PC-9 (cell line): ENCODE measurements at regions not wholly inside any gene's neighbourhood (a gene's known extent, or its start where the extent isn't known, plus 50 kb on each side); places are given as distances from the start of the nearest gene placed in this dataset.

Experiments
- BruUV-seq: library from RNA; stranded (reverse); fragments of 400-500 nt; replicated peaks from 2 replicates; lab custom pipeline; 2021; lab: Mats Ljungman, UMichigan
- CTCF ChIA-PET: fragments of 300-600 bp; sonication (Branson Sonifier 250); formaldehyde crosslinking; loops from one replicate; lab custom pipeline; 2022; ENCODE audit warnings: antibody characterized with exemption; lab: Charles Lee
- POLR2A ChIA-PET: fragments of 300-600 bp; sonication (Branson Sonifier 250); formaldehyde crosslinking; loops from one replicate; lab custom pipeline; 2022; ENCODE audit warnings: antibody characterized with exemption; ENCODE audit not compliant: unreplicated experiment; lab: Charles Lee
- DNase-seq, 2 experiments: peaks; one replicate each; pipeline versions ENCODE4 v3.0.0 to v3.0.0-alpha.2; 2015 to 2022; ENCODE audit warnings: mixed read lengths in 1 of 2
- H2AFZ ChIP-seq: fragments of 200-600 bp; sonication (generic); 2 replicates; pipeline ENCODE4 v1.8.1; 2017; ENCODE audit warnings: antibody characterized with exemption
- H3F3A ChIP-seq: fragments of 200-600 bp; sonication (generic); 2 replicates; pipeline ENCODE4 v1.8.1; 2017; ENCODE audit warnings: antibody characterized with exemption, mild to moderate bottlenecking, low read depth; ENCODE audit not compliant: insufficient read depth
- H3K27ac ChIP-seq: fragments of 200-600 bp; sonication (generic); 2 replicates; pipeline ENCODE4 v1.6.1; 2016; ENCODE audit warnings: mixed run types
- H3K27me3 ChIP-seq: fragments of 200-600 bp; sonication (generic); 2 replicates; pipeline ENCODE4 v1.6.1; 2016; ENCODE audit warnings: low read depth, mixed run types; ENCODE audit not compliant: insufficient read depth
- H3K36me3 ChIP-seq: fragments of 200-600 bp; sonication (generic); 2 replicates; pipeline ENCODE4 v1.6.1; 2016; ENCODE audit warnings: low read depth, mixed run types
- H3K4me1 ChIP-seq: fragments of 200-600 bp; sonication (generic); replicated peaks from 2 replicates; pipeline ENCODE4 v1.6.1; 2016; ENCODE audit warnings: mixed run types; ENCODE audit not compliant: insufficient read depth
- H3K4me2 ChIP-seq: fragments of 200-600 bp; sonication (generic); 2 replicates; pipeline ENCODE4 v1.6.1; 2017; ENCODE audit warnings: mixed run types
- H3K4me3 ChIP-seq: fragments of 200-600 bp; sonication (generic); 2 replicates; pipeline ENCODE4 v1.6.1; 2016; ENCODE audit warnings: mixed run types
- H3K79me2 ChIP-seq: fragments of 200-600 bp; sonication (generic); 2 replicates; pipeline ENCODE4 v1.6.1; 2017; ENCODE audit warnings: low read depth, mixed run types
- H3K9me2 ChIP-seq: fragments of 200-600 bp; sonication (generic); 2 replicates; pipeline ENCODE4 v1.8.1; 2017; ENCODE audit warnings: mild to moderate bottlenecking; ENCODE audit not compliant: insufficient read depth
- H3K9me3 ChIP-seq: fragments of 200-600 bp; sonication (generic); 2 replicates; pipeline ENCODE4 v1.8.1; 2016; ENCODE audit warnings: low read depth; ENCODE audit not compliant: insufficient read depth
- H4K20me1 ChIP-seq: fragments of 200-600 bp; sonication (generic); 2 replicates; pipeline ENCODE4 v1.8.1; 2017; ENCODE audit not compliant: insufficient read depth
- EZH2 ChIP-seq: fragments of 200-600 bp; sonication (generic); IDR thresholded peaks from 2 replicates; pipeline ENCODE4 v1.8.0; 2017; ENCODE audit warnings: antibody characterized with exemption, low read depth
- intact Hi-C: fragments of 100-400 bp; cut with micrococcal nuclease; formaldehyde crosslinking; loops from one replicate; pipeline ENCODE4 v1.10.0; 2022; ENCODE audit not compliant: unreplicated experiment
- TF ChIP-seq, protein P1 (sequence below): fragments of 200-600 bp; sonication (generic); conservative IDR thresholded peaks from 2 replicates; pipeline ENCODE4 v1.6.1; 2017; ENCODE audit warnings: mixed run types, antibody characterized with exemption, mild to moderate bottlenecking, moderate library complexity

DNA sequence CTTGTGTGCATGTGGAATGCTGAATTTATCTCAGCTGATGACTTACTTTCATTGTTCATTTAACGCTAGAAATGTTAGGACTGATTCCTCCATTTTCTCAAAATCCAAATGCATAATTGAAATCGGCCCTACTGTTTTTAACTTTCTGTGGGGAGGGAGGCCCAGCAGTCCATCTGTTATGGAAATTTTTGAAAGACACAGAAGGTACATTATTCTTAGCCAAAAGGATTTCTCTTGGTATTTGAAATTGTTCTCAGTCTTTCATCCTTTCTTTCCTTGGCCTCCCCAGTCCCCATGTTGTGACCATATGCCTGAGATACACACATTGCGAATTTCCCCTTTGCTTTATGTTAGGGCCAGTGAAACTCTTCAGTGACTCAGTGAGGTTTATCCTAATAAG is 549.9 kb downstream of the IRX1 start:
- 0 out of 2 replicates have a peak, but pooled peaks cover 4% of the 10 kb centered on the region for H4K20me1 ChIP-seq
- H2AFZ ChIP-seq = no peak overlapping the region
- intact Hi-C loops = no loop called here
- no peaks in the 10 kb centered on the region for H3K4me1 ChIP-seq
- H3K9me3 ChIP-seq = no peaks in the 10 kb centered on the region
- POLR2A ChIA-PET = no interaction called here
- peaks cover 49% of the 10 kb centered on the region for H3K27me3 ChIP-seq
- CTCF ChIA-PET = no interaction called here
- TF ChIP-seq, protein P1, sequence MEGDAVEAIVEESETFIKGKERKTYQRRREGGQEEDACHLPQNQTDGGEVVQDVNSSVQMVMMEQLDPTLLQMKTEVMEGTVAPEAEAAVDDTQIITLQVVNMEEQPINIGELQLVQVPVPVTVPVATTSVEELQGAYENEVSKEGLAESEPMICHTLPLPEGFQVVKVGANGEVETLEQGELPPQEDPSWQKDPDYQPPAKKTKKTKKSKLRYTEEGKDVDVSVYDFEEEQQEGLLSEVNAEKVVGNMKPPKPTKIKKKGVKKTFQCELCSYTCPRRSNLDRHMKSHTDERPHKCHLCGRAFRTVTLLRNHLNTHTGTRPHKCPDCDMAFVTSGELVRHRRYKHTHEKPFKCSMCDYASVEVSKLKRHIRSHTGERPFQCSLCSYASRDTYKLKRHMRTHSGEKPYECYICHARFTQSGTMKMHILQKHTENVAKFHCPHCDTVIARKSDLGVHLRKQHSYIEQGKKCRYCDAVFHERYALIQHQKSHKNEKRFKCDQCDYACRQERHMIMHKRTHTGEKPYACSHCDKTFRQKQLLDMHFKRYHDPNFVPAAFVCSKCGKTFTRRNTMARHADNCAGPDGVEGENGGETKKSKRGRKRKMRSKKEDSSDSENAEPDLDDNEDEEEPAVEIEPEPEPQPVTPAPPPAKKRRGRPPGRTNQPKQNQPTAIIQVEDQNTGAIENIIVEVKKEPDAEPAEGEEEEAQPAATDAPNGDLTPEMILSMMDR = no peak
- TF ChIP-seq EZH2 = no peak
- no peak overlapping the region for H3K4me3 ChIP-seq
- no peaks in the 10 kb centered on the region for H3K9me2 ChIP-seq
- H3K79me2 ChIP-seq = no peaks in the 10 kb centered on the region
- no TSS peak for BruUV-seq
- no peaks in the 10 kb centered on the region for H3F3A ChIP-seq
- H3K27ac ChIP-seq = no peak overlapping the region
- no peaks in the 10 kb centered on the region for H3K36me3 ChIP-seq
- no peak overlapping the region for H3K4me2 ChIP-seq
- no peak for DNase-seq

DNA sequence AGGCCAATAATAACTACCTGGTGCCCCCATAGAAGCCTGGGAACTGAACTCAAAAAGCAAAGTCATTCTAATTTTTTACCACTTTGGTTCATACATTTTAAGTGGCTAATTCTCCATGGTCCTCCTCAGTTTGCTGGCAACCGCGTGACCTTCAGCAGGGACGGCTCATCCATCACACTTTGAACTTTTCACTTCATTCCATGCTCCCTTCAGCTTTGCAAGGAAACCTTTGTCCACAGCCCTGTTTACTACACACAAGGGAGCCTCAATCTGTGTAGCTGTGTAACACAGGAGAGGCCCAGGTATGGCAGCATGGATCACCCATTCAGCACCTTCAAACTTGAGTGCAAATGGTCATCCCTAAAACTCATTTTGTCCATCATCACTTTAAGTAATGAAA is 552.4 kb downstream of the IRX1 start:
- CTCF ChIA-PET = no interaction called here
- H3K36me3 ChIP-seq = no peaks in the 10 kb centered on the region
- TF ChIP-seq EZH2 = no peak
- TF ChIP-seq, protein P1 = no peak
- H2AFZ ChIP-seq = no peak overlapping the region
- no peak overlapping the region for H3K4me2 ChIP-seq
- BruUV-seq = no TSS peak
- no peak overlapping the region for H3K4me3 ChIP-seq
- H3F3A ChIP-seq = no peaks in the 10 kb centered on the region
- H3K27ac ChIP-seq = no peak overlapping the region
- peaks cover 35% of the 10 kb centered on the region for H3K27me3 ChIP-seq
- no peak for DNase-seq
- H3K79me2 ChIP-seq = no peaks in the 10 kb centered on the region
- H4K20me1 ChIP-seq = 0 out of 2 replicates have a peak, but pooled peaks cover 4% of the 10 kb centered on the region
- no peaks in the 10 kb centered on the region for H3K9me2 ChIP-seq
- POLR2A ChIA-PET = no interaction called here
- H3K4me1 ChIP-seq = no peaks in the 10 kb centered on the region
- intact Hi-C loops = no loop called here
- no peaks in the 10 kb centered on the region for H3K9me3 ChIP-seq

DNA sequence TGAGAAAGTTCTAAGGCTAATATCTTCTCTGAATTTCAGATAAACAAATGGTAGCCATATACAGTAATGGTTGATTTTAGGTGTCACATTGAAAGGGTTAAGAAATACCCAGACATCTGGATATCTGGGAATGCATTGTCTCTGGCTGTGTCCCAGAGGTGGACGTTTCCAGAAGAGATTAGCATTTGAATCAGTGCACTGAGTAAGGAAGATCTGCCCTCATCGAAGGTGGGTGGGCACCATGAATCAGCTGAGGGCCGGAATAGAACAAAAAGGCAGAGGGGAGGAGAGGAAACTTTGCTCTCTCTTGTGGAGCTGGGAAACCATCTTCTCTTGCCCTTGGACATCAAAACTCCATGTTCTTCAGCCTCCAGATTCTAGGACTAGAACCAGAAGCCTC is 554.4 kb downstream of the IRX1 start:
- no peak overlapping the region for H3K4me3 ChIP-seq
- POLR2A ChIA-PET = no interaction called here
- TF ChIP-seq, protein P1 = no peak
- no peak for TF ChIP-seq EZH2
- H3K9me2 ChIP-seq = no peaks in the 10 kb centered on the region
- no peaks in the 10 kb centered on the region for H3F3A ChIP-seq
- intact Hi-C loops = no loop called here
- no peak for DNase-seq
- H3K4me1 ChIP-seq = no peaks in the 10 kb centered on the region
- H3K79me2 ChIP-seq = no peaks in the 10 kb centered on the region
- no peak overlapping the region for H3K4me2 ChIP-seq
- H3K36me3 ChIP-seq = no peaks in the 10 kb centered on the region
- CTCF ChIA-PET = no interaction called here
- no peak overlapping the region for H3K27ac ChIP-seq
- H4K20me1 ChIP-seq = 0 out of 2 replicates have a peak, but pooled peaks cover 4% of the 10 kb centered on the region
- H3K9me3 ChIP-seq = no peaks in the 10 kb centered on the region
- no peak overlapping the region for H2AFZ ChIP-seq
- peaks cover 16% of the 10 kb centered on the region for H3K27me3 ChIP-seq
- BruUV-seq = no TSS peak
